Vagina (tissue), 2 donors: ENCODE measurements at regions not wholly inside any gene's neighbourhood (a gene's known extent, or its start where the extent isn't known, plus 50 kb on each side); places are given as distances from the start of the nearest gene placed in this dataset.

ENCODE experiments used
- POLR2A ChIP-seq, 2 donors: fragments of 450-650 bp; IDR thresholded peaks; one replicate each; pipeline ENCODE4 v1.6.1; 2017; ENCODE audit warnings: antibody characterized with exemption in 2 of 2, mild to moderate bottlenecking in 2 of 2, moderate library complexity in 2 of 2
- POLR2AphosphoS5 ChIP-seq, 2 donors: sonication (generic); formaldehyde crosslinking; IDR thresholded peaks; one replicate each; pipeline ENCODE4 v1.9.0; 2017; ENCODE audit warnings: antibody characterized with exemption in 2 of 2, mild to moderate bottlenecking in 2 of 2, low read depth in 1 of 2; ENCODE audit not compliant: insufficient read depth in 1 of 2
- TF ChIP-seq, protein P1 (sequence below), 3 experiments: fragments of 450-650 bp in 2 of 3; fragments of 200-600 bp in 1 of 3; sonication (generic) in 1 of 3; IDR thresholded peaks; one replicate each; pipeline ENCODE4 v1.5.1; 2017 to 2019; ENCODE audit warnings: antibody characterized with exemption in 3 of 3, mild to moderate bottlenecking in 2 of 3, moderate library complexity in 2 of 3

DNA sequence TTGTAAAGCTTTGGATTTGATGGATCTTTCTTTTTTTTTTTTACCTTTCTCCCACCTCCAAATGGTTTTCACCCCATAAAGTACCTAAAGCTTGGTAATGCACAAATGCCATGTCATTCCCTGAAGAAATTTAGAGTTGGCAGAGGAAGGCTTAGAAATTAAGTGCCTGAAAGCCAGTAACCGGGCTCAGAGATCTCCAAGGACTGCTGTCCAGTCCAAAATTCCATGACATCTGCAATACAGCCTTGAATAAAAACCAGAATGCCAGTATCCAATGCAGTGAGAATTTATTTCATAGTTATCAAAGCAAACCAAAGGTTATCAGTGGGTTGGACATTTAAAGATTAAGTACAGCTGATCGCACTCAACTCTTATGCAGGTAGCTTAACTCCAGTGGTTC lies 209.9 kb upstream of the RBBP8 start:
- TF ChIP-seq, protein P1, sequence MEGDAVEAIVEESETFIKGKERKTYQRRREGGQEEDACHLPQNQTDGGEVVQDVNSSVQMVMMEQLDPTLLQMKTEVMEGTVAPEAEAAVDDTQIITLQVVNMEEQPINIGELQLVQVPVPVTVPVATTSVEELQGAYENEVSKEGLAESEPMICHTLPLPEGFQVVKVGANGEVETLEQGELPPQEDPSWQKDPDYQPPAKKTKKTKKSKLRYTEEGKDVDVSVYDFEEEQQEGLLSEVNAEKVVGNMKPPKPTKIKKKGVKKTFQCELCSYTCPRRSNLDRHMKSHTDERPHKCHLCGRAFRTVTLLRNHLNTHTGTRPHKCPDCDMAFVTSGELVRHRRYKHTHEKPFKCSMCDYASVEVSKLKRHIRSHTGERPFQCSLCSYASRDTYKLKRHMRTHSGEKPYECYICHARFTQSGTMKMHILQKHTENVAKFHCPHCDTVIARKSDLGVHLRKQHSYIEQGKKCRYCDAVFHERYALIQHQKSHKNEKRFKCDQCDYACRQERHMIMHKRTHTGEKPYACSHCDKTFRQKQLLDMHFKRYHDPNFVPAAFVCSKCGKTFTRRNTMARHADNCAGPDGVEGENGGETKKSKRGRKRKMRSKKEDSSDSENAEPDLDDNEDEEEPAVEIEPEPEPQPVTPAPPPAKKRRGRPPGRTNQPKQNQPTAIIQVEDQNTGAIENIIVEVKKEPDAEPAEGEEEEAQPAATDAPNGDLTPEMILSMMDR (IDR thresholded peaks at IDR 0.05), result no peak
- TF ChIP-seq POLR2A (IDR thresholded peaks at IDR 0.05), result no peak
- no peak for TF ChIP-seq POLR2AphosphoS5 (IDR thresholded peaks at IDR 0.05; ENCODE audit: insufficient read depth in 1 of 2, low read depth in 1 of 2)
